ENCODE measurements at regions not wholly inside any gene's neighbourhood (a gene's known extent, or its start where the extent isn't known, plus 50 kb on each side); places are given as distances from the start of the nearest gene placed in this dataset.

DNA sequence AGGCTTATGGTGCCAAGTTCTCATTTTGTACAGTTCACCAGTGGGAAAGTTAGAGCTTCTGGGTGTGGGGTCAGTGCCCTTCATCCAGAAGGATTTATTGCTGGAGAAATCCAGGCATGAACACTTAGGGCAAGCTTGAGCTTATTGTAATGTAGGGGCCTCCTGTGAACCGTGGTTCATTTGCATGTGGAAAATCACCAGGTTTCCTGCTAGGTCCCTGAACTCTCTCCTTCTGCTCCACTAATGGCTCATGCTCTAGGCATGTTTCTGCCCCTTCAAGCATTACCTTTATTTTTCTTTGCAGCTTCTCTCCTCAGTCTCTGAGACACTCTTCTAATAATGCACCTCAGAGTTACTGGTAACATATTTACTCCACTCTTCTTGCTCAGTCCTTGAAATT is 79.3 kb upstream of the FAM98A start:
- TF ChIP-seq, protein P1, sequence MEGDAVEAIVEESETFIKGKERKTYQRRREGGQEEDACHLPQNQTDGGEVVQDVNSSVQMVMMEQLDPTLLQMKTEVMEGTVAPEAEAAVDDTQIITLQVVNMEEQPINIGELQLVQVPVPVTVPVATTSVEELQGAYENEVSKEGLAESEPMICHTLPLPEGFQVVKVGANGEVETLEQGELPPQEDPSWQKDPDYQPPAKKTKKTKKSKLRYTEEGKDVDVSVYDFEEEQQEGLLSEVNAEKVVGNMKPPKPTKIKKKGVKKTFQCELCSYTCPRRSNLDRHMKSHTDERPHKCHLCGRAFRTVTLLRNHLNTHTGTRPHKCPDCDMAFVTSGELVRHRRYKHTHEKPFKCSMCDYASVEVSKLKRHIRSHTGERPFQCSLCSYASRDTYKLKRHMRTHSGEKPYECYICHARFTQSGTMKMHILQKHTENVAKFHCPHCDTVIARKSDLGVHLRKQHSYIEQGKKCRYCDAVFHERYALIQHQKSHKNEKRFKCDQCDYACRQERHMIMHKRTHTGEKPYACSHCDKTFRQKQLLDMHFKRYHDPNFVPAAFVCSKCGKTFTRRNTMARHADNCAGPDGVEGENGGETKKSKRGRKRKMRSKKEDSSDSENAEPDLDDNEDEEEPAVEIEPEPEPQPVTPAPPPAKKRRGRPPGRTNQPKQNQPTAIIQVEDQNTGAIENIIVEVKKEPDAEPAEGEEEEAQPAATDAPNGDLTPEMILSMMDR (IDR thresholded peaks at IDR 0.05): no peak
- no peak for TF ChIP-seq POLR2A (IDR thresholded peaks at IDR 0.05)
